K562 (cell line): ENCODE measurements at regions not wholly inside any gene's neighbourhood (a gene's known extent, or its start where the extent isn't known, plus 50 kb on each side); places are given as distances from the start of the nearest gene placed in this dataset.

Experiments
- ATAC-seq: fragments of 200-7000 bp; cut with Tn5 transposase; 3 replicates; pipeline ENCODE4 v1.9.1; 2020; ENCODE audit warnings: moderate library complexity
- BruUV-seq: library from RNA; stranded (reverse); fragments of 400-500 nt; replicated peaks from 2 replicates; lab custom pipeline; 2021; lab: Mats Ljungman, UMichigan
- CTCF ChIA-PET: fragments of 300-600 bp; formaldehyde crosslinking; extraction: SDS; loops from one replicate; lab custom pipeline; 2021; ENCODE audit warnings: low intra/inter-chr PET ratio; lab: Yijun Ruan, JAX
- POLR2A ChIA-PET: fragments of 300-600, 350-650 bp; sonication (Branson Sonifier 250); formaldehyde crosslinking; extraction: SDS; loops from one replicate; lab custom pipeline; 2021; ENCODE audit warnings: antibody characterized with exemption, inconsistent platforms; lab: Yijun Ruan, JAX
- DNase-seq, 4 experiments: peaks; one replicate each; pipeline versions ENCODE4 v3.0.0 to v3.0.0-alpha.2; 2011 to 2018; ENCODE audit warnings: low spot score in 3 of 4, mixed read lengths in 3 of 4; ENCODE audit errors: extremely low read depth in 1 of 4
- FAIRE-seq: peaks from 2 replicates; lab custom pipeline; 2011; peaks lifted over from hg19 to GRCh38; lab: Jason Lieb, UNC
- H2AFZ ChIP-seq: 2 replicates; pipeline ENCODE4 v1.6.0; 2011; ENCODE audit warnings: low read depth, low read length, control low read depth, inconsistent platforms
- H3K27ac ChIP-seq: fragments of 200-600 bp; 3 replicates; pipeline ENCODE4 v1.8.0; 2011; ENCODE audit warnings: low read depth, mild to moderate bottlenecking, control low read depth, inconsistent platforms, low read length, moderate library complexity, mixed read lengths; ENCODE audit errors: extremely low read depth
- H3K27me3 ChIP-seq, 2 experiments: fragments of 300-600 bp in 1 of 2; 2 replicates in 1 of 2; 3 replicates in 1 of 2; pipeline versions ENCODE4 v1.6.0 to v1.8.0; 2011; ENCODE audit warnings: inconsistent platforms in 2 of 2, low read length in 2 of 2, mild to moderate bottlenecking in 1 of 2, mixed read lengths in 1 of 2, moderate library complexity in 1 of 2; ENCODE audit not compliant: control insufficient read depth in 2 of 2, insufficient read depth in 2 of 2
- H3K36me3 ChIP-seq: fragments of 300-600 bp; 3 replicates; pipeline ENCODE4 v1.8.0; 2011; ENCODE audit warnings: mild to moderate bottlenecking, low read length, inconsistent platforms; ENCODE audit not compliant: control insufficient read depth, insufficient read depth
- H3K4me1 ChIP-seq, 2 experiments: fragments of 200-600 bp in 1 of 2; replicated peaks in 1 of 2; 2 replicates in 1 of 2; 3 replicates in 1 of 2; pipeline versions ENCODE4 v1.5.1 to v1.8.0; 2011; ENCODE audit warnings: inconsistent platforms in 2 of 2, low read length in 2 of 2, mild to moderate bottlenecking in 1 of 2, mixed read lengths in 1 of 2, moderate library complexity in 1 of 2; ENCODE audit not compliant: control insufficient read depth in 2 of 2, insufficient read depth in 2 of 2
- H3K4me2 ChIP-seq: 2 replicates; pipeline ENCODE4 v1.6.1; 2011; ENCODE audit warnings: low read length, control low read depth, inconsistent platforms, mixed read lengths; ENCODE audit not compliant: insufficient read depth
- H3K4me3 ChIP-seq: fragments of 200-600 bp; sonication (generic), shearing (Covaris generic); 2 replicates; pipeline ENCODE4 v1.5.1; 2016; ENCODE audit warnings: control low read depth, inconsistent platforms
- H3K79me2 ChIP-seq: fragments of 200-600 bp; 3 replicates; pipeline ENCODE4 v1.8.0; 2011; ENCODE audit warnings: low read length, inconsistent platforms; ENCODE audit not compliant: control insufficient read depth, insufficient read depth
- H3K9ac ChIP-seq, 2 experiments: 2 replicates each; pipeline versions ENCODE4 v1.6.0 to v1.6.1; 2011; ENCODE audit warnings: low read depth in 2 of 2, low read length in 2 of 2, control low read depth in 1 of 2, inconsistent platforms in 1 of 2, mild to moderate bottlenecking in 1 of 2, mixed read lengths in 1 of 2; ENCODE audit not compliant: insufficient read depth in 1 of 2
- H3K9me1 ChIP-seq: one replicate; pipeline ENCODE4 v1.6.0; 2011; ENCODE audit warnings: inconsistent platforms, mild to moderate bottlenecking, low read length, moderate library complexity; ENCODE audit not compliant: control insufficient read depth, insufficient read depth
- H3K9me3 ChIP-seq: replicated peaks from 2 replicates; pipeline ENCODE4 v1.5.1; 2011; ENCODE audit warnings: low read depth, low read length, inconsistent platforms; ENCODE audit not compliant: control insufficient read depth, insufficient read depth
- H4K20me1 ChIP-seq: replicated peaks from 2 replicates; pipeline ENCODE4 v1.6.1; 2011; ENCODE audit warnings: low read length, inconsistent platforms, mixed read lengths; ENCODE audit not compliant: control insufficient read depth, insufficient read depth
- CEBPG ChIP-seq, 3 experiments: fragments of 200-800 bp in 1 of 3; sonication (Bioruptor generic) in 1 of 3; sonication (generic) in 1 of 3; formaldehyde crosslinking in 1 of 3; IDR thresholded peaks in 2 of 3; conservative IDR thresholded peaks in 1 of 3; 2 replicates each; pipeline versions ENCODE4 v1.6.1 to v1.8.0; 2016 to 2022; ENCODE audit warnings: missing compliant biosample characterization in 2 of 3, missing genetic modification characterization in 2 of 3, mild to moderate bottlenecking in 1 of 3, missing genetic modification reagents in 1 of 3
- NKRF ChIP-seq: fragments of 450-650 bp; IDR thresholded peaks from 2 replicates; pipeline ENCODE4 v1.6.1; 2016; ENCODE audit warnings: borderline replicate concordance
- WGBS: fragments of 100-300 bp; shearing (Covaris generic); methylation state at CpG from one replicate; pipeline ENCODE4 v1.1.6; 2016; ENCODE audit warnings: low coverage, mixed read lengths; ENCODE audit not compliant: insufficient coverage; ENCODE audit errors: missing lambda C conversion rate; 5-methylcytosine and 5-hydroxymethylcytosine counted together
- in situ Hi-C: fragments of 300-500 bp; cut with MboI; formaldehyde crosslinking; loops from 4 replicates; pipeline ENCODE4 v1.15.0; 2018; ENCODE audit warnings: inconsistent platforms, mixed read lengths
- intact Hi-C: fragments of 100-400 bp; cut with micrococcal nuclease; formaldehyde crosslinking; loops from 2 replicates; pipeline ENCODE4 v1.14.2; 2022

GRCh38 chr4:152073351-152074087 lies 312.7 kb upstream of the GATB start:
- in situ Hi-C loops = no loop called here
- no peaks in the 10 kb centered on the region for H3K4me1 ChIP-seq
- CTCF ChIA-PET = no interaction called here
- H3K36me3 ChIP-seq = no peaks in the 10 kb centered on the region
- H3K27me3 ChIP-seq = peaks cover 0 to 12% of the 10 kb centered on the region in 2 experiments; a peak in 2 of 5 replicates
- POLR2A ChIA-PET = interaction anchor here (0.6 kb wide), 1 partner anchor 25 kb away, joined by 4 read pairs; no protein-coding TSS in a partner anchor
- ATAC-seq (no peak), FAIRE-seq (no peak)
- no peak overlapping the region for H3K9ac ChIP-seq
- no peak overlapping the region for H3K27ac ChIP-seq
- no peak overlapping the region for H3K4me3 ChIP-seq
- TF ChIP-seq NKRF = no peak
- TF ChIP-seq CEBPG (CRISPR knock-in tag; IDR thresholded peaks at IDR 0.05) = no peak
- peak in 1 of 2 experiments; percentile 47; a peak in 1 of 4 replicates for TF ChIP-seq CEBPG (tag; conservative IDR thresholded peaks at IDR 0.05 in 1 of 2, IDR thresholded peaks at IDR 0.05 in 1 of 2)
- TF ChIP-seq, all 486 proteins: peak for 1
- H4K20me1 ChIP-seq = no peaks in the 10 kb centered on the region; the same call in 1 of the 2 replicates
- H3K9me3 ChIP-seq = no peaks in the 10 kb centered on the region
- no peak overlapping the region for H3K4me2 ChIP-seq
- DNase-seq = no peak
- no peaks in the 10 kb centered on the region for H3K79me2 ChIP-seq
- 1% methylated on average over 9 of the region's 9 CpGs for WGBS
- H3K9me1 ChIP-seq = no peaks in the 10 kb centered on the region
- BruUV-seq = no TSS peak
- intact Hi-C loops = no loop called here
- H2AFZ ChIP-seq = no peak overlapping the region
